SK-N-SH (cell line): ENCODE measurements at regions not wholly inside any gene's neighbourhood (a gene's known extent, or its start where the extent isn't known, plus 50 kb on each side); places are given as distances from the start of the nearest gene placed in this dataset.

Experiments used
- CTCF ChIP-seq: fragments of 200-600 bp; sonication (generic); IDR thresholded peaks from 2 replicates; pipeline ENCODE4 v1.6.1; 2017; ENCODE audit warnings: antibody characterized with exemption, mild to moderate bottlenecking, moderate library complexity
- ELF1 ChIP-seq: IDR thresholded peaks from 2 replicates; pipeline ENCODE4 v1.4.0; 2012
- EP300 ChIP-seq, 2 experiments: IDR thresholded peaks; 2 replicates each; pipeline versions ENCODE4 v1.4.0 to v1.6.1; 2012; ENCODE audit warnings: borderline replicate concordance in 1 of 2, low read depth in 1 of 2, low read length in 1 of 2
- EZH2phosphoT487 ChIP-seq: fragments of 200-600 bp; sonication (generic); IDR thresholded peaks from 2 replicates; pipeline ENCODE4 v1.6.1; 2017; ENCODE audit warnings: low read depth, mixed run types, mild to moderate bottlenecking, antibody characterized with exemption, moderate library complexity, borderline replicate concordance
- GABPA ChIP-seq: IDR thresholded peaks from 2 replicates; pipeline ENCODE4 v1.4.0; 2012; ENCODE audit warnings: low read depth, mild to moderate bottlenecking
- POLR2AphosphoS5 ChIP-seq: IDR thresholded peaks from 2 replicates; pipeline ENCODE4 v1.6.1; 2012; ENCODE audit warnings: low read depth, low read length
- RAD21 ChIP-seq: IDR thresholded peaks from 2 replicates; pipeline ENCODE4 v1.6.1; 2012; ENCODE audit warnings: mild to moderate bottlenecking, low read length
- SMC3 ChIP-seq: IDR thresholded peaks from 2 replicates; pipeline ENCODE4 v1.6.1; 2012; ENCODE audit warnings: low read depth, low read length, improper control_type of control experiment
- TCF12 ChIP-seq: IDR thresholded peaks from 2 replicates; pipeline ENCODE4 v1.4.0; 2012
- USF2 ChIP-seq: fragments of 150-350 bp; IDR thresholded peaks from 2 replicates; pipeline ENCODE4 v1.6.1; 2017; ENCODE audit warnings: antibody characterized with exemption, low read length, low read depth, borderline replicate concordance

- no peak for TF ChIP-seq CTCF
- TF ChIP-seq SMC3: no peak
- TF ChIP-seq POLR2AphosphoS5: no peak
- TF ChIP-seq GABPA: no peak
- TF ChIP-seq TCF12: no peak
- no peak for TF ChIP-seq EP300 (IDR thresholded peaks at IDR 0.05; ENCODE audit: borderline replicate concordance in 1 of 2, low read depth in 1 of 2, low read length in 1 of 2)
- no peak for TF ChIP-seq USF2
- TF ChIP-seq EZH2phosphoT487: no peak
- TF ChIP-seq ELF1: no peak
- TF ChIP-seq RAD21: no peak
Observed at GRCh38 chr12:69120354-69120753, 119.0 kb upstream of the CPSF6 start.
